ENCODE measurements at regions not wholly inside any gene's neighbourhood (a gene's known extent, or its start where the extent isn't known, plus 50 kb on each side); places are given as distances from the start of the nearest gene placed in this dataset.

DNA sequence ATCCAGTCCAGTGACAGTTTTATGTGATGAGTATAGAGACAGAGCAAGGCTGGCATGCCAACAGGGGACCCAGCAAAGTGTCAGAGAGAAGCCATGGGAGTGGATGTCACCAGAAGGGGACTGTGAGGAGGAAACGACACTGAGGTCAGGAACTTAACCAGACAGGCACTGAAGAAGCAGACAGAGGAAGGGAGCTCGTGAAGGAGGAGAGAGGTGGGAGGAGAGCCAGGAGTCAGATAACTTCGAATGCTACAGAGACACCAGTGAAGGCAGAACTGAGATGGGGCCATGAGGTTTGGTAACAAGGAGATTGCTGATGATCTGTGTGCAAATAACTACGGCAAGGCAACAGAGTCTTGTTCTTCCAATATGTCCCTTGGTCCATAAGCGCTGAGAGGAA is 211.1 kb upstream of the FOXA2 start:
- DNase-seq, result no peak

- no peak for DNase-seq
Measured at GRCh38 chr20:22795871-22796270, 211.5 kb upstream of the FOXA2 start.

GRCh38 chr20:22796469-22797077 is 212.2 kb upstream of the FOXA2 start:
- DNase-seq, result no peak

- DNase-seq, result no peak
Measured at GRCh38 chr20:22797103-22797502, 212.7 kb upstream of the FOXA2 start.

- no peak for DNase-seq
Measured at GRCh38 chr20:22799687-22800086, 215.3 kb upstream of the FOXA2 start.

GRCh38 chr20:22800129-22800528 is 215.8 kb upstream of the FOXA2 start:
- no peak for DNase-seq

GRCh38 chr20:22801528-22801927 is 217.2 kb upstream of the FOXA2 start:
- DNase-seq, result no peak

DNA sequence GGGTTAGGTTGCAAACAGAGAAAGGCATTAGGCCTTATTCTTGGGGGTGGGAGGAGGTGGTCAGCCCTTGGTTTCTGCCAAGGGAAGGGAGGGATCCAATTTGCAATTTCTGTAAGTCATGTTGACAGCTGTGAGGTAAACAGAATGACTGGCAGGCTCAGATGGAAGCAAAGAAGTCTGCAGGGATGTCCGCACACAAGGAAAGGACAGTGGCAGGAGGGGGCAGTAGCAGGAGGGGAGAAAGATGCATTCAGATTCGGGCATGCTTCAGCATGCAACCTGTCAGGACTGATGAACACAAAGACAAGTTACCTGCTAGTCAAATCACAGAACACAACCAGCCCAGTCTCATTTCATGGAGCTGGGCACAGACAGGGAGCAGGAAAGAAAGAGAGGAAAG is 217.9 kb upstream of the FOXA2 start:
- DNase-seq, result no peak

DNA sequence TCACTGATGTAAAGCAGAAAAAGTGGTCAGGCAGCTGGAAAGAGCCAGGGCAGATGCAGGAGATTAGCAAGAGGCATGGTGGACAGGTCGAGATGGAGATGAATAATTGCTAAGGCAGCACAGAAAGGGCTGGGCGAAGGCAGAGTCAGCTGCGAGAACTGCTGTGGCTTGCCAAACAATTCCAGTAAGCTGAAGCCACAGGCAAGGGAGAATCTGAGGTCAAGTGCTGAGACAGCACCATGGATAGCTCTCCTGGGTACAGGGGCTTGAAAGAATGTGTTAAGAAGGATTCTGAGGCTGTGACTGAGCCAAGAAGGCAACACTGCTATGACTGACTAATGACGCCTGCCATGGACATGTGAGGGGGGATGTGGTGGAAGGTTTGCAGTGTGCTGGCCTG is 220.8 kb upstream of the FOXA2 start:
- no peak for DNase-seq

DNA sequence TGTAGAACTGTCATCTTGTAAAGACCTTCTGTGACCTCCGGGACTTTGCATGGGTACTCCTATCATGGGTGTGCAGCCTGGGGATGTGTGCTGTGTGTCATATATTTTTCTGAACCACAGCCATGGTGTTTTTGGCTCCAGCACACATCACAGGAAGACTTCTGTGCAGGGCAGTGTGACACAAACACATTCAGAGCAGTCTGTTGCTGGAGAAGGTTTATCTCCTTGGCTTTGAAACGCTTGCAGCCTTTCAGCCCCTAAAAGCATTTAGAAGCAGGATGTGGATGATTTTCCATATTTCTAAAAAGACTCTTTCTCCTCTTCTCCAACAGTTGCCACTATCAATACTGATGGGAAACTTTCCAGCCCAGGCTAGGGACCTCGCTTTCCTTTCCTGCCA is 221.6 kb upstream of the FOXA2 start:
- DNase-seq, result no peak

DNA sequence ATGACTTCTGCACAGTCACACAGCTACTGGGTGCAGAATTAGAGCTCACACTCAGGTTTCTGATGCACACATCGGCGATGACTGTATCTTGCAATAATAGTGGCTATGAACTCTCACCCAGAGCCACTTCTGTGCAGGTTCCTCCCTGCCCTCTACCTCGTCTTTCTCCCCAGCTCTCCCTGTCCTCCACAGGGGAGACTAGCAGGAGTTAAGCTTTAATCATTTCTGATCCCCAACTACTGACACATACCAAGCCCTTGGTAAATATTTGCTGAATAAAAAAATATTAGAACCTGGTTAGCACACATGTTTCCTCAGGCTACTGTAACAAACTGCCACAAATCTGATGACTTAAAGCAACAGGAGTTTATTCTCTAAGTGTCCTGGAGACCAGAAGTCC is 222.7 kb upstream of the FOXA2 start:
- DNase-seq, result no peak

DNA sequence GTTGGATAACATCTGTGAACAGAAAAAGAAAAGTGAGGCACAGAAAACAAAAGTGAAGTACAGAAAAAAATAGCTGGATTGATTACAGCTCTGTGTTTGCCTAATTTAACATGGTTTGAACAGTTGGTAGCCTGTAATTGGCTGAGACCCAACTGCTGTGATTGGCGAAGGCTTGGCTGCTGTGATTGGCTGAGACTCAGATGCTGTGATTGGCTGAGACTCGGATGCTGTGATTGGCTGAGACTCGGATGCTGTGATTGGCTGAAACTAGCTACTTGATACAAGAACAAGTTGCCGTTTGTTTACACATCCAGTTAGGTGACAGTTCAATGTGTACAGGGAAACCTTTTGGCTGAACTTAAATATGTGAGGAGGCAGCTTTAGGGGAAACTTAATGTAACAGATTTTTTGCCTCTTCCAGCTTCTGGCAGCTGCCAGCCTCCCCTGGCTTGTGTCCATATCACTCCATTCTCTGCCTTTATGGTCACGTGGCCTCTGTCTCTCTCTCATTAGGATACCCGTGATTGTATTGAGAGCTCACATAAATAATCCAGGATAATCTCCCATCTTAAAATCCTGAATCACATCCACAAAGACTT is 223.4 kb upstream of the FOXA2 start:
- DNase-seq, result no peak

DNA sequence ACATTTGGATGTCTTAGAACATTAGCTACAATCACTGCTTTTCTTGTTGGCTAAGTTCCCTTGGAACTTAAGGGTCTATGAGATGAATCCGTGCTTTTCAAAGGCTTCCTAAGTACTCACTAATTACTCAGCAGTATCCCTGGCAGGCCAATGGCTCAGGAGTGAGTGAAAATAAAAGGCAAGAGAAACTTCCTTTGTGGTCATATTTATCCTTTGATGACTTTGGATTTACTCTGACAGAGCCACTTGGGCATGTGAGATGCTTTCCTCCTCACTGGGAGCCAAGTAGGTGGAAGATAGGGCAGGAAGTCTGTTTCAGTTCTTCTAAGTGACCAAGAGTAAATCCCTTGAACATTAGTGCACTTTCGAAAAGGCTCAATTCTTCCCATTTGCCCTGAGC is 224.3 kb upstream of the FOXA2 start:
- DNase-seq, result no peak

DNA sequence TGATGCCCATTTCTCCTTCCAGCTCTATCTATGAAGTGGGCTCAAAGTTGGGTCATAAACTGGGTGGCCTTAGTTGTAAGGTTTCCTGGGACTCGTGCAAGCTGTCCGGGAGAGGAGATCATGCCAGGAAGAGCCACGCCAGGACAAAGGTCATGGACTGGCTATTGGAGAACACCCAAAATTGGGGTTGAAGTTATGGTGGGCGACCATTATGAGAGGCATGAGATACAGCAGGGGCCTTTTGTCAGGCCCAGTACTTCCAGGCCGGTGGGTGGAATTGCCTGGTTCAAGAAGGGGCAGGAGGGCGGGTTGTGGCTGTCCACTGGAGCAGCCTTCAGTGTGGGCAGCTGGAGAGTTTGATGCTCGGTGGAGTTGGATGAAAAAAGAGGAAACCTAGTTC is 225.1 kb upstream of the SSTR4 start:
- DNase-seq, result no peak

- no peak for DNase-seq
Measured at GRCh38 chr20:22810626-22811569, 224.2 kb upstream of the SSTR4 start.

DNA sequence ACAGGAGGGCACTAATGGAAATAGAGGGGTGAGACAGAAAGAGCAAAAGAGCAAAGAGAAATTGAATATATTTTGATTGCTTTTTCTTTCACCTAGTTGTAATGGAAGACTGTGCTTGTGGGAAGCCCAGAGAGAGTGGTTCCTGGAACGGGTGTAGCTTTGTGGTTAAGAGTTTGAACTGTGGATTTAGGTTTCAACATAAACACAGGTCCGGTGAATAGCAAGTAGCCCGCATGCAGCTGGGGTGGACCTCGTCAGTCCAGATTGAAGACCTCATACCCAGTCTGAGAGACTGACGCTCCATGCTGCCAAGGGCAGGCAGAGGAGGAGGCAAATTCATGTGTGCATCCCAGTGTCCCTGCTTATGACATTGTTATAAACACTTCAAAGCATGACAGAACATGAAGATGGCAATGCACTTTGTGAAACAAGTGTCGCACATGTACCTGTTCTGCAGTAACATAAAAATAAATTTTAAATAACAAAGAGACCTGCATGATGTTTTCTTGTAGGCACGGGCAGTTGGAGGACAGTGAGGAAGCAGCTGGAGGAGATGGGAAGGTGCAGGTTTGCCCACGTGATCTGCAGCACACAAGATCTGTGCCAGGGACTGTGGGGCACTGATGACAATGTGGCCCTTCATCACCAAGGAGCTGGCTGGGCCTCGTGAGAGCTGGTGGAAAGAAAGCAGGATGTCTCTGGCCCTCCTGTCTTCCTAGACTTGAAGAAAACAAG is 220.5 kb upstream of the SSTR4 start:
- no peak for DNase-seq

DNA sequence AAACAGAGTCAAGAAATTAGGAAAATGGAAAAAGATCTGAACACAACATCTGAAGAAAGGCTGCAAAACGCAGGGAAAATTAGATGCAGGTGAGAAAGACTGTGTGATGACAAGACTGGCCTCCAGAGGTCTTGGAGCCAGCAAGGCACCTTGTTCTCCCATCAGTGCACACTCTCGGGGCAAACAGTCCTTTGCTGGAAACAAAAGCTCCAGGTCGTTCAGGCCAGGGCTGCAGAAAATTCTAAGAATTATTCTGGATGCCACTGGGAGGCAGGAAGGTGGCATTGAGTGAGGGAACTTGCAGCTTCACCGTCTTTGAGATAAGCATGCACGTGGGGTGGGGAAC is 219.9 kb upstream of the SSTR4 start:
- DNase-seq, result no peak

DNA sequence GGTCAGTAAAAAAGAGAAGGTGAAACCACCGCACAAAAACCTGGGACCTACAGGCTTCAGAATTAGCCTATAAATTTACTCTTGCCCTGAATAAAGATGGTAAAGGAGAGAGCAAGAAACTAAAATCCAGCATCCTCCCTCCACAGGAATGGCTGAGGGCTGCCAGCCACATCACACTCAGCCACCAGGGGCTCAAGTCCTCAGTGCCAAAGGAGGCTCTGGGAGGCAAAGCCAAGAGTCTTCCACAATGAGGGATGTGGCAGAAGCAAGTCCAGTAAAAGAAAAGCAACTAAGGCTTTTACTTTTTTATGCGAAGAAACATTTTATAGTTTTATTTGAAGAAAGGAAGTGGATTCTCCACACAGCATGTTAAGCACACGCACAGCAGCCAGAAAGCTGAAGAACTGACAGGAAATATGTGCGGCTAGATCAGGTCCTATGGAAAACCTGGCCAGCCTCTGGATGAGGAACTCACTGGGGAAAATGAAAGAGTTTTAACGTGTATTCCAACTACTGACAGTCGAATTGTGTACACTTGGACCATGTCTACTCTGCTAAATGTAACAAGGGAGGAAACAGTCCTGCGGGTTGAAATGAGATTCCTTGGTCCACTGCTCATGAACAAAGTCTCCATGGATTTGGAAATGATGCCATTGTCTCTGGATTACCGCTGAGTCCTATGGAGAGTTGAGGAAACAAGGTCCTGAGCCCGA is 219.4 kb upstream of the SSTR4 start:
- no peak for DNase-seq

- DNase-seq, result no peak
Measured at GRCh38 chr20:22818636-22819035, 216.5 kb upstream of the SSTR4 start.

GRCh38 chr20:22819112-22819511 is 216.0 kb upstream of the SSTR4 start:
- no peak for DNase-seq

DNA sequence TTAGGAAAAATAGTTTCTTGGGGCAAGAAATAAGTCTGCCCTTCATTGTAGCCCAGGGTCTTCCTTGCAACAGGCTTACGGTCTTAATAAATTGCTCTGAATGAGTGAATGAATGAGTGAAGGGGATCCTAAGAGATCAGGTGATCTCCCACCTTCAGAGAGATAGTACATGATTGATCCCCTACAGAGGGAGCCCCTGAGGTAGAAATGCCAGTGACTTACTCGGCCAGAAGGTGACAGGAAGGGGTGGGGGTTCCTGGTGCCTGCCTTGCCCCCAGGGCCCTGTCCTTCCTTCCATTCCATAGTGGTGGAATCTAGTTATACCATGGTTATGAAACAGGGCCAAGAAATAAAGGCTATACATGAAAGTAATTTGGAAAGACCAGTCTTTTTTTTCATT is 215.3 kb upstream of the SSTR4 start:
- no peak for DNase-seq

- DNase-seq, result no peak
Measured at GRCh38 chr20:22821081-22821727, 213.9 kb upstream of the SSTR4 start.
